Right ventricle myocardium superior (tissue), 1 donor: ENCODE measurements at regions not wholly inside any gene's neighbourhood (a gene's known extent, or its start where the extent isn't known, plus 50 kb on each side); places are given as distances from the start of the nearest gene placed in this dataset.
A peak's percentile ranks its signal among the peaks of the same experiment; 100 is the strongest.

Experiments
- ATAC-seq: fragments of 200-7000 bp; cut with Tn5 transposase; one replicate; pipeline ENCODE4 v1.9.1; 2020; ENCODE audit warnings: mild to moderate bottlenecking; ENCODE audit not compliant: poor library complexity
- DNase-seq: peaks from one replicate; pipeline ENCODE4 v3.0.0-alpha.2; 2020
- intact Hi-C: fragments of 100-400 bp; cut with DNase I; formaldehyde crosslinking; loops from one replicate; pipeline ENCODE4 v1.11.2; 2022
- donor health status: DM: no; HTN: yes; CAD: no; lungs with severe emphysema.

DNA sequence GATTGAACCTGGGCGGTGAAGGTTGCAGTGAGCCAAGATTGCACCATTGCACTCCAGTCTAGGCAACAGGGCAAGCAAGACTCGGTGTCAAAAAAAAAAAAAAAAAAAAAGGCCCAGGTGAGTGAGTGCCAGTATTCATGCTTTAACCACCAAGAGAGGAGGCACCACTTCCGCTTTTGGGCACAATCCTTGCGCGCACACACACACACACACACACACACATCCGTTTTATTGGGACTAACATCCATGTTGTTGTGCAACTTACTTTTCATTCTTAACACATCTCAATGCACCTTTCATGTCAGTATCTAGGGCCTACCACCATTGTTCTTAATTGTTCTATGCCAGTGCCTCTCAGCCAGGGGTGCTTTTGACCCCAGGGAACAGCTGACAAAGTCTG is 263.0 kb downstream of the CDC5L start:
- ATAC-seq (no peak), DNase-seq (no peak)
- intact Hi-C loops, result loop anchor here (10.0 kb wide), 1 partner anchor 1274 kb away; no protein-coding TSS in a partner anchor

DNA sequence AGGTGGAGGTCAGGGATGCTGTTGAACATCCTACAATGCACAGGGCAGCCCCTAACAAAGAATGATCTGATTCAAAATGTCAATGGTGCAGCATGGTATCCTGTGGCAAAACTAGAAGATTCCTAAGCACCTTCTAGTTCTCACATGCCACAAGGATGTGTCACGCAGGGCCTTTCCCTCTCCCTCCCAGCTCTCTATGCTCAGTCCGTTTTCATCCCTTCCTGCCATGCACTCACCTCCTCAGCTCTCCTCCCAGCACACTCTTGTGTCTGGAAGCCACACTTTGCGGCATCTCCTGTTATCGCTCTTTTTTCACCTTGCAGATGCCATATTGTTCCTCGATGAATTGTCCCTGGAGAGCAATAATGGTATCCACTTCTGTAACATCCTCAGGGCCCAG is 263.4 kb downstream of the CDC5L start:
- ATAC-seq, result no peak
- intact Hi-C loops, result loop anchor here (10.0 kb wide), 1 partner anchor 1274 kb away; no protein-coding TSS in a partner anchor
- DNase-seq, result no peak

DNA sequence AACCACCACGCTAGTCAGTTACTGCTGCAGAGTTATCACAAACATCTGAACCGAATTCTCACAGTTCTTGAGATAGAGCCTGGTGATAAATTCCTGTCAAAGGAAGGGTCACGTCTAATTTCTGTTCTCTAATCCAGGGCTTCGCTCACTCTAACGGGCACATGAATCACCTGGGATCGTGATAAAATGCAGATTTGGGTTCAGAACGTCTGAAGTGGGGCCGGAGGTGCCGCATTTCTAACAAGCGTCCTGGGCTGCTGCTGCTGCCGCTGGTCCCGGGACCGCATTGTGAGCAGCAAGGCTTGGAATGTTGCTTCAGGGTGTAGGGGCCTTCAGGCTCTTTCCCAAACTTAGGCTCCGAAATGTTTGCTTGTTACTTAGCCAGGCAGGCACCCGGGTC is 264.1 kb downstream of the CDC5L start:
- ATAC-seq, result no peak
- no peak for DNase-seq
- intact Hi-C loops, result loop anchor here (10.0 kb wide), 1 partner anchor 1273 kb away; no protein-coding TSS in a partner anchor

DNA sequence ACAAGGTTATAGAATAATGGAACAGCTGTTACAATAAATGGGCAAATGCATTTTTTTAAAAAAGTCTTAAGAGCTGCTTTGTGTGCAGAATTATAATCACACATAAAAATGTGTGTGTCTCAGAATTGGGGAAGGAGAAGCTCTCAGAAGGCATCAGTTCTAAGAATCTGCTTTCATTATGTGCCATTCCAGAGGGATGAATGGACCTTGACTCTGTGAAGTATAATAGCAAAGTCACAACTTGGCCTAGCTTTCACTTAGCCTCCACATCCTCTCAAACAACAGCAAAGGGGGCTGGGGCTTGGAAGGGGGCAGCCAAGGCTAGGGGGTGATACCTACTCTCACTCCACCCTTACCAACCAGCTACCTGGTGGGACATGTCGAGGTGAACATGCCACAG is 265.0 kb downstream of the CDC5L start:
- intact Hi-C loops, result loop anchor here (10.0 kb wide), 1 partner anchor 1272 kb away; no protein-coding TSS in a partner anchor

DNA sequence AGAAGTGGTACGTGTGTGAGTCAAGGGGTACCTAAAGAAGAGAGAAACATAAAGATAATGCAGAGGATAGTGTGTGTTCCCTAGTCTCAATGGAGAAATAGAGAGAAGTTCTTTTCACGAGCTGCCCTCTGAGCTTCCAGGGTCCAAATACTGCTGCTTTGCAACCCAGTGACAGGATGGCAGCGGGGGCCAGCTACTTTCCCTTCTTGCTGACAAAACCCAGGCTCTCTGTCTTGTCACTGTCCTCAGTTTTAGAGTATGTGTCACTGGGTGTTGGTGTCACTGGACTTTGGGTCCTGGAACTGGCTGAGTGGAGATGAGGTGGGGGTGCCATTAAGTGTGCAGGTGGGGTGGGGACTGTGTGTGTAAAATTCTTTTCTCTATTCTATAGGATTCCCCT is 265.6 kb downstream of the CDC5L start:
- DNase-seq (no peak), ATAC-seq (no peak)
- intact Hi-C loops, result loop anchor here (10.0 kb wide), 1 partner anchor 1272 kb away; no protein-coding TSS in a partner anchor

More for the DNA sequence above, 265.0 kb downstream of the CDC5L start:
- DNase-seq (no peak), ATAC-seq (no peak)

DNA sequence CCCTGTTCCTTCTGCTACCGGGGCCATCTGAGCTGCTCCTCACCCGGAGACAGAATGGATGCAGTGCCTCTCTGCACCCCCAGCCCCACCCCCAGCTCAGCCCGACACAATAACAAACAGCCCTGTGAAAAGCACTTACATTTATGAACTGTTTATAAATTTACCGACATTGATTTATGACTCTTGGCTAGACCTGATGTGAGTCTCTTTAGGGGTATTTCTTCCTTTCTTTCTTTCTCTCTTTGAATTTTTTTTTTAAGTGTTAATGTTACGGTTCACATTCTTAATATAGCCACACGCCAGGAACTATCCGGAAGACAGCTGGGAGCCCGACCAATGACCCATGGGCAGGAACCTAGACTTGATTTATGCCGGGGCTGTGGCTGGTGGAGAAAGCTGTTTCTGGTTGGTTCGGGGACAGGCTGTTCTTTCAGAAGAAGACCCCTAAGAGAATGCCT is 266.3 kb downstream of the CDC5L start:
- intact Hi-C loops, result loop anchor here (2.0 to 10.0 kb wide), 2 partner anchors 1061 to 1271 kb away; no protein-coding TSS in a partner anchor
- no peak for ATAC-seq
- DNase-seq, result no peak

DNA sequence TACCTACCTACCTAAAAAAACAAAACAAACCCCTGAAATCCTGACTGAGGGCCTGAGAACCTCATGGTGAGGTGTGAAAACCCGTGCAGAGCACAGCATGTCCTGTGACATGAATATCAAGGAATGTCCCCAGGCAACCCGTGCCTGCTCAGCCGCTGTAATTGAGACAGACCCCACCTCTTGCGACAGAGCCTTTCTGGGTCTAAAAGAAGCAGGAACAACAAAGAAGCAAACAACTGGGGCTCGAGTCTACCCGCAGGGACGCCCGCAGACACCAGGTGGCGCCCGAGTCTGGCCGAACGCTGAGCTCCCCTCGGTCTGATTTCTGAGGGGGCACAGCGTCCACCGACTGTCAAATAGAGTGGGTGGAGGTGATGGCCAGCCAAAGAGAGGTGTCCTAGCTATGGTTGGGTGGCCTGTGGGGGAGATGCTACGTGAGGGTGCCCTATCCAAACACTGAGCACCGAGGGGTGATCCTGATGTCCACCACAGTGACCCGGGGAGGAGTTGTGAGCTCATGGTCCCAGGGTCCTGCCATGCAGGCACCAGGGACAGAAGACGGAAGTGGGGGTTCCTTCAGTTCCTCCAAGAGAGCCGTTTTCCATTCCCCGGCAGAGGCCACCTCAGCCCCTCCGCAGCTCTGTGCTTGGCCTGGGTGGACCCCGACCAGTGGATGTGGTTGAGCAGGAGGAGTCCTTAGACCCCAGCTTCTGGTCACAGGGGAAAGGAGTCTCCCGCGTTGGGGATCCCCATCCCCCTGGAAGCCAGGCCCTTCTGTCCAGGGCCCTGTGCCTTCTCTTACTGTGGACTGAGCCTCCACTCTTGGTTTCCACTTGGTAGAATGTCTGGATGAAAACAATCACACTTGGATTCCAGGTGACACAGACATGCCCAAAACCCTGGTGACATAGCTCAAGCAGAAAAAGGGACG is 268.2 kb downstream of the CDC5L start:
- DNase-seq (peak; percentile 80), ATAC-seq (peak; percentile 89)
- intact Hi-C loops, result loop anchor here (2.0 to 10.0 kb wide), 3 partner anchors 762 to 1269 kb away; no protein-coding TSS in a partner anchor

DNA sequence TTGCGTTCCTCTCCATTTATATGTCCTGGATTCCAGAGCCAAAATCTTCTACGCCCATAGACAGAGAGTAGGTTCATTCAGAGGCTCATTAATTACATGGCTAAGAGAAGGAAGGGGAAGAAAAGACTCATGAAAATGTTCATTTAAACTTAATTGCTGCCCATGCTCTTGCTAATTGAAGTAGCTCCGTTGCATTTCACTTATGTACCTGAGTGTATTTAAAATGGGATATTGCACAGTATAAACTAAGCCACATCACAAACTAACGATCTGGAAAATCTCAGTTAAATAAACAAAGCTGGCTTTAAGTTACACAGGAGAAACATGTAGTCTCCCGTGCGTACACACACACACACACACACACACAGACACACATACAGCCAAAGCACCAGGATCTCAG is 269.2 kb downstream of the CDC5L start:
- intact Hi-C loops, result loop anchor here (5.0 to 10.0 kb wide), 2 partner anchors 761 to 1268 kb away; no protein-coding TSS in a partner anchor
- no peak for DNase-seq
- ATAC-seq, result no peak

DNA sequence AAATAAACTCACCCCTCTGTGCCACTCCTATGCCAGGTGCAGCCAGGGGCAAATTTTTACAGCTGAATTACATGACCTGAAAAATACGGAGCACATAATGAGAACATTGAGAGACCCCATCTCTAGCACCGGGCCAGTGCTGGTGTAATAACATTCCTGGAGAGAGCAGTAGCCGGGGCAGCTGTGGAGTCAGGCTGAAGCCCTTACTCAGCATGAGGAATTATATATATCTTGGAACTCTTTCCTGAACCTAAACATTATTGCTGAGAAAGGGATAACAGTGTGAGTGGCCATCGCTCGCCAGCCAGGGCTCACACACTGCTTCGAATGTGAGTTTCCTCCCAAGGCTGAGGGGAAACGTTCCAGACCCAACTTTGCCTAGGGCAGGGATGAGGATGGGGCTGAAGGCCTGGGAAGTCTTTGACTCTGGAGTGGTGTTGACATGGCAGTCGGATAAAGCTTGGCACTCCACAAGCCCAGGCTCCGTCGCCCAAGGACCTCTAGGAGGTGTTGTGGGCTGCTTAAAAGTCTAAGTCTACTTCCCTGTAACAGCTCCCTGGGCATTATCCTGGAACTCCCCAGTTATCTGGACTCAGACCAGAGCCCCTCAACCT is 269.8 kb downstream of the CDC5L start:
- DNase-seq (no peak), ATAC-seq (peak; percentile 34)
- intact Hi-C loops, result loop anchor here (5.0 to 10.0 kb wide), 2 partner anchors 760 to 1267 kb away; no protein-coding TSS in a partner anchor

DNA sequence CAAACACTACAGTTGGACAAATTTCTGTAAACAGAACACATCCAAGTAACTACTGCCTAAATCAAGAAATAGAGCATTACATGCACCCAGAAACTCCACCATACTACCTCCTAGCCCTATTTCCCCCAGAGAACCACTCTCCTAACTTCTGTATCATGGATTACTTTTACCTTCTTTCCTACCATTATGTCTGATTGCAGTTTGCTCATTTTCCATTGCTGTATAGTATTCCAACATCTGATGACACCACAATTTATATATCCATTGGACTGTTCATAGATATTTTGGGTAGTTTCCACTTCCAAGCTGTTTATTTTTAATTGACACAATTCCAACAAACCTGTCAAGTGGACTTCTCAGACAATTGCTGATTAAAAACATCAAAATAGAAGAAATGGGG is 271.1 kb downstream of the CDC5L start:
- DNase-seq (no peak), ATAC-seq (no peak)
- intact Hi-C loops, result loop anchor here (5.0 to 10.0 kb wide), 2 partner anchors 759 to 1266 kb away; no protein-coding TSS in a partner anchor

DNA sequence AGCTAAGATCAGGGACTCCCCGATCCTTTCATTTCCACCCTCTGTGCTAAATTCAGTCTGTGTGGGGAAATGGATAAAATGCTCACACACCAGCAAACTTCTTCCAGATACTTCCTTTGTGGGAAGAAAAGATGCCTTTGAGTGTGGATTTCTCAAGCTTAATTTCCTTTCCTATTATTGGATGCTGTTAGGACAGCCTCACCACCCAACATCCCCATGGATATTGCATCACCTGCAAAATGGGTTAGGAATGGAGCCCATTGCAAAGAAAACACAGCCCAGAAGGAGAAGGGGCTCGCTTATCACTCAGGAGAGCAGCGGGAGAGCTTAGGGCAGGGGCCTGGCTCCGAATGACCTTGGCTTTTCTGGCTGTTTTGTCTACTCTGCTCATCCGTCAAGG is 272.2 kb downstream of the CDC5L start:
- intact Hi-C loops, result loop anchor here (5.0 to 10.0 kb wide), 2 partner anchors 758 to 1265 kb away; no protein-coding TSS in a partner anchor
- no peak for ATAC-seq
- no peak for DNase-seq

DNA sequence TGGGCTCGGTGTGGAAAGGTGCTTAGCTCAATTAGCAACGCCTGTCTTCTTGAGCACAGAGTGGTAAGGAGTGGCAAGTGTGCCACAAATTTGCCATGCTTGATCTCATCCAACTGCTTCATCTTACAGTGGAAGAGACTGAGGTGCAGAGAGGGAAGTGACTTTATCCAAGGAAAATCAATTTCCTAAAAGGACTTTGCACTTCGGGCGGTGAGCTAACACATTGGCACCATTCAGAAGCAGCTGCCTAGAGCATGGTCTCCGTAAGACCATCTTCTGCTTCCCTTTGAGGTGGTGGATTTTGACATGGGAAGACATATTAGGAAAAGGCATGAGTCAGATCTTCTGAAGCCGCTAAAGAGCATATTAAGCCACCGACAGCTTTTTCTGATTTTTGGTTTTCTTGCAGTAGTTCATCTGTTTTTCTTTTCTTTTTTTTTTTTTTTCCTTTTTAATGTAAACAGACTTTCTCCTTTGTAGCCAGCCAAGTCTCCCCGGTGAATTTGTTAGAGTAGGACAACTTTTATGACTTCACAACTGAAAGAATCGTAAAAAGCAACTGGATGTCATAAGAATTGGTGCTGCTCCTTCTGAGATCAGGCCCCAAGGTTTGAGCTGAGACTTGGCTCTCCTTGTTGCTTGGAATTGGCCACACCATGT is 273.2 kb downstream of the CDC5L start:
- DNase-seq (no peak), ATAC-seq (no peak)
- intact Hi-C loops, result no loop called here

DNA sequence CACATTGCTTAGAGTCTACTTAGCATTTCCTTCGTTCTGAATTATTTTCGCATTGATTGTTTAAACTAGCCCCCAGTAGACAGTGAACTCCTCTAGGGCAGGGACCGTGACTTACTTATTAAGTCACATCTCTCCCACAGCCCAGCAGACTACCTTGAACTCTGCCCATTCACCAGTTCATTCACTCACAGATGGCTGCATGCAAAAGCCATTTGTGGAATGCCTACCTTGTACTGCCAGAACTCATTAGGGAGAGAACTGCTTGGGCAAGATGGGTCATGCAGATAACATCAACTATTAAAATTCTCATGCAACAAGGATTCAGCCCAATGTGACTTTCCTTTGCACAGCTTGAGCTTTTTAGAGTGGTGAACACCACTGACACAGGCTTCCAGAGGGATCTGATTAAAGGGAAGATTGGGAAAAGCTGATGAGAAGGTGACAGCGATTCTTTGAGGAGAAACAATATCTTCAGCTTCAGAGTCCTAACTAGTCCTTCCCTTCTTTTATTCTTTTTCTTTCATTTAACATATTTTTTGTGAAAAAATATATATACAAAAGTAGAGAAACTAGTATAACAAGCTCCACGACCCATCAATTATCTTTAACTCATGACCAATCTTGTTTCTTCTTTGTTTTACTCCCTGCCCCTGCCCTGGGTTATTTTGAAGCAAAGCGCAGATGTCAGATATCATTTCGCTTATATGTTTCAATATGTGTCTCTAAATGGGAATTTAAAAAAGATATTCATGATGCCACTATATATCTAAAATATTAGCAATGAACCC is 273.9 kb downstream of the CDC5L start:
- DNase-seq (no peak), ATAC-seq (no peak)
- intact Hi-C loops, result no loop called here

DNA sequence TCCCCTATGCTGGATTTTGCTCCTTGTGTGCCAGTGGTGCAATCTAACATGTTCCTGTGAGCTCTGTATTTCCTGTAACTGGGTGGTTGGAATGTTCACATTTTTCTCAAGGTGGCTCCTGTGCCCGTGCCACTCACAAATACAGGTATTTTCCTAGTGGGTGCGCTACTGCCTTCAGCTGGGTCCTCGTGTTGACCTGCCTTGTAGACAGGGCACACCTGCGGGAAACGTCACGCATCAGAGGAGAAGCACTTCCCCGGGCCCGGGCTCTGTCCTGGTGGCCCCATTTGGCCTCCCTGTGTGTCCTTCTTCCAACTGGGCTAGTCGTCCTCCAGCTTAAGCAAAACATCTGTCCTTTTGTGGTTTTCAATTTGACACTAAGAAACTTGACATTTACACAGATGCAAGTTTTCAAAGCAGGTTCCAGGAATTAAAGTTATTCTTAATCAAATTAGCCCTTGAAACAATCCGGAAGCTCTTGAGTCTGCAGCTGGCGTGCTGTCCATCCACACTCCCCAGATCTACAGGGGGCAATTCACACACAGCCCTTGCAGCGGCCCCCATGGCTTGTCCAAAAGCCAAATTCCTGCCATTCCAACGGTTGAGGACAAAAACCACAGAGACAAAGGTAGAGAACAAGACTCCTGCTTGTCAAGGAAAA is 275.1 kb downstream of the CDC5L start:
- ATAC-seq (no peak), DNase-seq (no peak)
- intact Hi-C loops, result no loop called here

DNA sequence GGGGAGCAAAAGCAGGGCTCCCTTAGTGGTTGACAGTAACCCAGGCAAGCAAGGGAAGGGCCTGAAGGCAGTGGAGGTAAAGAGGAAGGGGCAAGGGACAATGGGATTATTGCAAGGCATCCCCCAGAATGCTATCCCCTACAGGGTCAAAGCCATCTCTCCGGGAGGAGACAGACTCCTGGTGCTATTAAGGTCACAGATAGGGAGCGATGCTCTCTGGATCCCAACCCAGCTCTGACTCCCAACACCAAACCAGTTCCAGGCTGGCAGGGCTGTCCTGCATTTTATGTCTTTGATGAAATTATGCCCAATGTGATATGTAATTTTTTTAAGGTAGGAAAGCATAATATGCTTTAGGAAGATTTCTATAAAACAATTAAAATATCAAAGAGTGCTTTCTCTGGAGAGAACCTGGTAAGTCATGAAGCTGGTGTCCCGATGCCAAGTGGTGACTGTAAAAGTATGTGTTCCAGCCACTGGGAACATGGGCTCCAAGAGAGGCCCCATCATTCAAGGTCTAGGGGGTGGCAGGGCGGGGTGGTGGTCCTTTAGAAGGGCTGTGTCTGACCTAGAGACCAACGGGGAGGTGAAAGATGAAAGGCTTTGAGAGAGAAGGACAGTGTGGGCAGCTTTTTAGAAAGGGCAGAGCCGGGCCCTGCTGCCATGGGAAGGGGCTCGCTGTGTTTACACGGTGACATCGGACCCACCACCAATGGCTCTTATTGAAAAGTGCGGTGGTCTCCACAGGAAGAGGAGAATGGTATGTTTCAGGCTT is 276.5 kb downstream of the CDC5L start:
- no peak for ATAC-seq

DNA sequence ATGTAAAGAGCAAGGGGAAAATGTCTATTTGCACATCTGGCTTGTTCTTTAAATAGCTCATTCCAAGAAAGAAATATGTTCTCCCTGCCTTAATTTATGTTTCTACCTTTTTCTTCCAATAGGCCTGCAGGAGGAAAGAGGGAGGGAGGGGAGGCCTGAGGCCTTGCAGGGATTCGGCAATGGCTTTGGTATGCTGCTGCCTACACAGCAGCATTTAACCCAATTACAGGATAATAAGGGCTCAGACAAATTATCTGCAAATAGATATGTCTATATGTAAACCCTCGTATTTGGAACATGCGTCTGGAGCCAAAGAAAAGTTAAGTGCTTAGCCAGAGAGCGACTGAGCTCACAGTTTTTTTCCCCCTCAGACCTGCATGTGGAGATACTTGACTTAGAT is 277.2 kb downstream of the CDC5L start:
- intact Hi-C loops, result no loop called here
- no peak for ATAC-seq
- DNase-seq, result no peak

More for the DNA sequence above, 276.5 kb downstream of the CDC5L start:
- intact Hi-C loops, result no loop called here
- no peak for DNase-seq

DNA sequence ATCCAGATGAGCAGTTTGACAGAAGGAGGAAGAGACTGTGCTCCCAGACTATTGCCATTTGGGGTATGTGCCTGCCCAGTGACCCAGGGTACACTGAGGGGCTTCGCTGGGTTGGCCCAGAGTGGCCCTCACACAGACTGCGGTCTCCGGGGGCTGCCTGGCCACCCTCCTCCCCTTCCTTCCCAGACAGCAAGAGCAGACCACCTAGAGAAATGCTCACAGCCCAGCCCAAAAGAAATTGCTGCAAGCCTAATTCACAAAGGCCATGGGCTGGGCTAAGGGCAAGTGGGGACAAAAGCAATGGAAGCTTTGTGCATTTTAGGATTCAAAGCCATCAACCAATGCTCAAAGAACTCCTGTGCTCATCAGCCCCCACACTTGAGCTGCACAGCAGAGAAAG is 277.6 kb downstream of the CDC5L start:
- intact Hi-C loops, result no loop called here
- no peak for ATAC-seq
- DNase-seq, result no peak
